COLO668 (cell line): ENCODE measurements at regions not wholly inside any gene's neighbourhood (a gene's known extent, or its start where the extent isn't known, plus 50 kb on each side); places are given as distances from the start of the nearest gene placed in this dataset.

Source experiments
- DNase-seq: peaks from one replicate; lab custom pipeline; 2025; ENCODE audit not compliant: unreplicated experiment; lab: John Stamatoyannopoulos, UW

- no peak for DNase-seq
Observed at GRCh38 chr4:167290678-167291077, 56.4 kb upstream of the SPOCK3 start.

DNA sequence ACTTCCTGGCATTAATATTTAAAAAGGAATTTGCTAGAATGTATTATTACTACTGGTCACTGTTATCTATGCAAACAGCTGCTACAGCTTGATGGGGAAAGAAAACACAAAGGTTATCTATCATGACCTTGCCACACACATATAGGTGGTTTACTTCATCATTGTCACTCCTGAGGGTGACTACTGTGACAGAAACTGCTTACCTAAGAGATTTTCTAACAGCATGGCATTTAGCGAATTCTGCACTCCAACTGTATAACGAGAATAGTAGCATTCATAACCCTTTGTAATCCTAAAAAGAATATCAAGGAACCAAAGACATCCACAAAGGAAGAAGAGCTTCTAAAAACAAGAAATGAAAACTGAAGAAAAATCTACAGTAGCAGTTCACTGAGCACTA, 74.6 kb upstream of the SPOCK3 start:
- no peak for DNase-seq

DNA sequence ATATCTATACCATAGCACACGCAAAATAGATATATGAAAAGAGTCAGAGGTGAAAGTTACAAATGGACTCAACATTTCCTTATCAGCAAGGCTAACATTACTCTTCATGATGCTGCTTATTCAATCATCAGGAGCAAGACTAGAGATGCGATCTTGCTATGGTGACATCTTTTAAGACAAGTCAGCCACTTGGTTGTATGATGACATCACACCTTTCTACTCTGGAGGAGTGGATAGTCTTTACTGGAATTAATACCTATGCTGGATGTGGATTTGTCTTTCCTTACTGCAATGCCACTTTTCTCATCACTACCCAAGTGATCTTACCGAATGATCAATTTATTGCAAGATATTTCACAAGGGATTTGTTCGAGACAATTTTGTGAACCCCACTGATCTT, 87.0 kb upstream of the SPOCK3 start:
- DNase-seq: no peak

- DNase-seq: no peak
Observed at GRCh38 chr4:167339781-167340180, 105.5 kb upstream of the SPOCK3 start.

DNA sequence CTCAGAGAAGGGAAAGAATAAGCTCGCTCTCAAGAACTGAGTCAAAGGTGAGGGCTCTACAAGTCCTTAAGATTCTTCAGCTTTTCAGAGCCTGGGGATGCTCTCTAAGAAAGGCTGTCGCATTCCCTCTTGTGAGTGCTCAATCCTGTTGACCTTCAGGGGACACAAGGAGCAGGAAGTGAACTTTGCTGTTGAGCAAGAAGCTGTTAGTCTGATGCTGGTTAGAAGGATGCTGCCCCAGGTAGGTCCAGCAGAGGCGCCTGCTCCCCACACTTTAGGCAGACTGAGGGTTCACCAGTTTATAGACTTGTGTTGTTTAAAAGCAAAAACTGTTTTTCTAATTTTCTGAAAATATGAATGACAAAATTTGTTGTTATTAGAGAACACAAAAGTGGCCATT, 125.4 kb upstream of the SPOCK3 start:
- DNase-seq: no peak

DNA sequence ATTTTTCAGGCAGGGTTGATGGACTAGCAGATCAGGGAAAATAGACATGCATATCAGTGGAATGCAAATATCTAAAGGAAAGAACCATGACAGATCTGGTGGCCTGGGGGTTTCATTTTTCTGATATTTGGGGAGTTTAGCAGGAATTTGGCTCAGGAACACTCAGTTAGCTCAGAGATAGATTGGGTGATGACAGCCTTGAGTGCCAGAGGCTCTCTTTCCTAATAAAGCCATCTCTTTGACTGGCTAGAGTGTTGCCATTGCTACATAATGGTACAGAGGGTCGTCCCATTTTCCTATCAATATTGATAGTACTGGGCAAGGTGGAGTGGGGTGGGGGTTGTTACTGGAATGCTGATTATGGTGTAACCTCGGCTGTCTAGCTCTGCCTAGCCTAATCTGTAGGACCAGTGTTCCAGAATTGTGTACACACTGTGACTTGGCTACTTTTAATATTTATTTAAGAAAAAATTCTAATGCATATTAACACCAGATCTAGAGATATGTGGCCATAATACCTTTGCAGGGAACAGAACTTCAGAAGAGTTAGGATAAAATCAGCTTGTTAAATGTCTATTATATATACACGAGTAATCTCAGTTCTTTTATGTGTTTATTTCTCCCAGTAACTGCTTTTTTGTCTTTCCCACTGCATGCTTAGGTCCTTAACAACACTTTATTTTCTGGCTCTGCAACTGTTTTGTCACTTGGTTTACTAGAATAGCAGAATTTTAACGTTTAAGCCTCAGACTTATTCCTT, 145.0 kb upstream of the SPOCK3 start:
- DNase-seq: no peak

- no peak for DNase-seq
Observed at GRCh38 chr4:167380964-167381363, 146.7 kb upstream of the SPOCK3 start.

GRCh38 chr4:167383291-167383690, 149.0 kb upstream of the SPOCK3 start:
- DNase-seq: no peak

- no peak for DNase-seq
Observed at GRCh38 chr4:167397586-167397985, 163.3 kb upstream of the SPOCK3 start.

- DNase-seq: no peak
Observed at GRCh38 chr4:167399201-167399600, 164.9 kb upstream of the SPOCK3 start.

DNA sequence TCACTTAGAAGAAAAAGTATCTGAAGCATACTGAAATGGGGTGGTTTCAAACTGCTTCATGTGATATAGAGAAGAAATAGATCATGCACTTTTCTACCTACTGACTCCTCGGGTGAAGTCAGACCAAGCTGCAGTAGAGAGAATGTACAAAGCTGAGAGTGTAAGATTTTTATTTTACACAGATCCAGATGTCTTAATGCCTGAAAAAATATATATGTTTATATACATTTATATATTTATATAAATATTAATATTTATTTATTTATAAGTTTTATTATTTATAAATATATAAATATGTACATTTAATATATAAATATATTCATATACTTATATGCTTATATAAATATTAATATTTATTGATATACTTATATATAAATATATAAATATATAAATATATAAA, 171.9 kb upstream of the SPOCK3 start:
- DNase-seq: no peak

DNA sequence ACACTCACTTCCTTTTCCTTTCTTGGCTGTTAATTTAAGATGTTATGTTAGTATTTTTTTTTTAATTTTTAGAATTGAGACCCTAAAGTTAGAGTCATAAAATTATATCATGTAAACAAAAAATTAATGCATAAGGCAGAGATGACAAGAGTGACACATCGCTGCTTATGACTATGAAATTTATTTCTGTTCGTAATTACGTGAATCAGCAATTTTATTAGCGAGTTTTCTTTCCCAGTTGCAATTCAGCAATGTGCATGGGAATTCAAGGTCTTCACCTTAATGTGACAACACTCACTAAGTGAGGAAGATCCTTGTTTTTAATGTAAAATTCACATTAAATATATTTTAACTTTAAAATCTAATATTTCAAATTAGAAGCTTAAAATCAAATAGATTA, 181.2 kb upstream of the SPOCK3 start:
- no peak for DNase-seq

DNA sequence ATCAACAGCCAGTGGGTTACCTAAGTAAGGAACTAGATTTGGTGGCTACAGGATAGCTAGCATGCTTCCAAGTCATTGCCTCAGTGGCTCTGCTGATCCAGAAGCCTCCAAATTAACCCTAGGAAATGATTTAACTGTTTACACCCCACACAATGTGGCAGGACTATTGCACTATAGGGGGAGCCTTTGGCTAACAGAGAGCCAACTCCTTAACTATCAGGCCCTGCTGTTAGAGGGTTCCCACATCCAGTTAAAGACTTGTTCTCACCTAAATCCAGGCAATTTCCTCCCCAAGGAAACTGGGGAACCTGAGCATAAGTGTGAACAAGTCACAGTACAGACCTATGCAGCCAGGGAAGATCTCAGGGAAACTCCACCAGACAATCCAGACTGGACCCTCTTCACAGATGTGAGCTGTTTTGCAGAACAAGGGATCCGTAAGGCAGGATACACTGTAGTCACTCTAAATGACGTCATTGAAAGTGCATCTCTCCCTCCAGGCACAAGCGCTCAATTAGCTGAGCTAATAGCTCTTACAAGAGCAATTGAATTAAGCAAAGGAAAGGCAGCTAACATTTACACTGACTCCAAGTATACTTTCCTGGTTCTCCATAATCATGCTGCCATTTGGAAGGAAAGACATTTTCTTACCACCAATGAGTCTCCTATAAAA, 185.3 kb upstream of the SPOCK3 start:
- no peak for DNase-seq

- no peak for DNase-seq
Observed at GRCh38 chr4:167421201-167421600, 186.9 kb upstream of the SPOCK3 start.

DNA sequence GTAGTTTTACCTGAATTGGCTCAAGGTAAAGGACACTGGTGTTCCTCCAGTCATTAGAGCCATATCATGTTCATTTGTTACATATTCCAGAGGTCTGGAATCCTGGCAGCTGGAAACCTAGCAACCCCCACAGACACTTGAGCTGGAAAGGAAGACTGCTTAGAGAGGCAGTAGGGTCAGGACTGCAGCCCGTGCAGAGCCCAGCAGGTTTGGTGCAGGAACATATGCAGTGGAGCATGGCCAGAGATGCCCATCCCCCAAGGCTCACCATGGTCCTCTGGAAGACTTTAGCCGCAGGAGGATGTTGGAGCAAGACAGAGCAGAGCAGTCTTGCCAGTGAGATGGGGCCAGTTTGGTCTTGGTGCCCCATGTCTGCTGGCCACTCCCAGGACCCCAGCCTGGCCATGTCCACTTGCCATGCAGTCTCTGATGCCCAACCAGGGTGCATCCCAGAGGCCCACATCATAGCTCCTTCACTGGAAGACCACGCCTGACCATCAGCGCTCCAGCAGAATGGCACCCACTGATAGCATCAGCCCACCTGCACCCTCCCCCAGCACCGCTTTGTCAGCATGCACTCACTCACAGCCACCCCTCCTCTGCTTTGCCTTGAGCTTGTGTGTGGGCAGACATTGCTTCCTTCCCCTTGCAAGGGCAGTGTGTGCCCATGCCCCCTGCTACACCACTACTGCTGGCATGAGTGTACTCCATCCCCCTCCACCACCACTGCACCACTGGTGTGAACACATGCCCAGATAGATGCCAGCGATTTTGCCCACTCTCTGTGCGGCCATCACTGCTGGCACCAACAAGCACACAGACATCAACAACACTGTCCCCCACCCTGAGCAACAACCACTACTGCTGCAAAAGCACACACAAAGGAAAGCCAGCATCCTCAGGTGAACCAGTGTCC, 190.3 kb upstream of the SPOCK3 start:
- no peak for DNase-seq

DNA sequence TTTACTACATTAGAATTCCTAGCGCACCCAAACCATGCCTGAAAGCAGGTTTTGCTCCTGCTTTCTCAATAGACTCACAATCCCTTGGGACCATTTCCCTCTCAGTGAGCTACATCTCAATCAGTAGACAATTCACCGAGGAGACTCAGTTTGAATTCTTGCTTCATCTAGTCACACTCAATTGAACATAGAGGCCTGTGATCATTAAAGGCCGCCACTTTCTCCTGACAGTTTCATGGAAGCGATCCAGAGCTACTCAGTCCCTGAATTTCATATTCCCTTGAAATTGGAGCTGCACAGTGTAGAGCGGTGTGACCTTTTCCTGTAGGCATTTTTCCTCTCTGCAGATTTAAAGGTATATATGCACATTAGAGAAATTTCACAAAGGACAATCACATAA, 193.9 kb upstream of the SPOCK3 start:
- DNase-seq: no peak

- no peak for DNase-seq
Observed at GRCh38 chr4:167431371-167431770, 197.1 kb upstream of the SPOCK3 start.

DNA sequence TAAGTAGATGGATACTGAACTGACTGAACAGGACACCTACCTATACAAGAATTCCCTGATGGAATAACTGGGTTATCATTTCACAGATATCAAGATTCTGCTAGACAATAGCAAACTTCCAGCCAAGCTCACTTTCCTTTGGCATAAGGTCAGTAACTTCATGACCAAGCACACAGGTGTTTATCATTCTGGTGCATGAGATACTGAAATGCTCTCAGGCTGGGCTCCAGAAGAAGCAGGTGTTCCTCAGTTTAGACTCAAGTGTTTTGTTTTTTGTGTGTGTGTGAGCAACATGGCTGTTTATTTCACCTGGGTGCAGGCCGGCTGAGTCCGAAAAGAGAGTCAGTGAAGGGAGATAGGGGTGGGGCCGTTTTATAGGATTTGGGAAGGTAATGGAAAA, 201.5 kb upstream of the SPOCK3 start:
- no peak for DNase-seq

- no peak for DNase-seq
Observed at GRCh38 chr4:167443841-167444240, 209.5 kb upstream of the SPOCK3 start.

DNA sequence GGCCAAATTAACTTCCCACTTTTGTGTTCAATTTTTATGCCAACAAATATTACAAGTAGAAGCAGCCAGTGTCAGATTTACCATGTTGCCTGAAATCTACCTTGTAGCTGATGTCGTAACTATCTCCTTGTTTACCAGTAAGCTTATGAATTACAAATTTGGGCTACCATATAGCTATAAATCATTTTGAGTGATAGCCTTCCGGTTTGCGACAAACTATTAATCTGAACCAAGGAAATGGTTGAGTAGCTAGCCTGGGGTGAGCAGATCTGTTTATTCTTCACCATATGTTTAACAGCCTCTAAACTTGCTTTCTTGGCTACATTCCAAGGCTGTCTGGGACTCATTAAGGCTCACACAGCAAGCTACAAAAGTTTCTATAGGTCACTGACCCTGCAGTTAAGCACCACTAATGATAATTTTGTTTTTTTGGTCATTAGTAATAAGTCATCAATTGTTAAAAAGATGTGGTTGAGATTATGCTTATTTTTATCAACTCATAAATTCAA, 218.7 kb upstream of the SPOCK3 start:
- no peak for DNase-seq

GRCh38 chr4:167456619-167457018, 222.3 kb upstream of the SPOCK3 start:
- no peak for DNase-seq

- DNase-seq: no peak
Observed at GRCh38 chr4:167469436-167469835, 235.1 kb upstream of the SPOCK3 start.
